ENCODE measurements at regions not wholly inside any gene's neighbourhood (a gene's known extent, or its start where the extent isn't known, plus 50 kb on each side); places are given as distances from the start of the nearest gene placed in this dataset.

GRCh38 chr17:52653014-52653413, 494.5 kb upstream of the CA10 start:
- TF ChIP-seq SIN3A (IDR thresholded peaks at IDR 0.05; ENCODE audit: borderline replicate concordance, insufficient read depth, low read depth, low read length) = no peak
- TF ChIP-seq CTCF (IDR thresholded peaks at IDR 0.05) = no peak

All from Panc1 (cell line).